NCI-H69 (cell line): ENCODE measurements at regions not wholly inside any gene's neighbourhood (a gene's known extent, or its start where the extent isn't known, plus 50 kb on each side); places are given as distances from the start of the nearest gene placed in this dataset.
"Not testable (repeated sequence)": the region's sequence is repeated elsewhere in the genome, so short reads cannot be mapped to it uniquely, and the experiment has no call there.

Source experiments
- DNase-seq: peaks from one replicate; lab custom pipeline; 2025; lab: John Stamatoyannopoulos, UW

DNA sequence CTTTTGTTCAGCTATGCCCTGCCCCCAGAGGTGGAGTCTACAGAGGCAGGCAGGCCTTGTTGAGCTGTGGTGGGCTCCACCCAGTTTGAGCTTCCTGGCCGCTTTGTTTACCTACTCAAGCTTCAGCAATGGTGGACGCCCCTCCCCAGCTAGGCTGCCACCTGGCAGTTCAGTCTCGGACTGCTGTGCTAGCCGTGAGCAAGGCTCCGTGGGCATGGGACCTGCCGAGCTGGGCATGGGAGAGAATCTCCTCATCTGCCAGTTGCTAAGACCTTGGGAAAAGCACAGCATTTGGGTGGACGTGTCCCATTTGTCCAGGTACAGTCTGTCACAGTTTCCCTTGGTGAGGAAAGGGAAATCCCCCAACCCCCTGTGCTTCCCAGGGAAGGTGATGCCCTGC lies 270.0 kb upstream of the TCERG1L start:
- DNase-seq = not testable (repeated sequence)

- no peak for DNase-seq
Observed at GRCh38 chr10:131584287-131584686, 272.8 kb upstream of the TCERG1L start.

DNA sequence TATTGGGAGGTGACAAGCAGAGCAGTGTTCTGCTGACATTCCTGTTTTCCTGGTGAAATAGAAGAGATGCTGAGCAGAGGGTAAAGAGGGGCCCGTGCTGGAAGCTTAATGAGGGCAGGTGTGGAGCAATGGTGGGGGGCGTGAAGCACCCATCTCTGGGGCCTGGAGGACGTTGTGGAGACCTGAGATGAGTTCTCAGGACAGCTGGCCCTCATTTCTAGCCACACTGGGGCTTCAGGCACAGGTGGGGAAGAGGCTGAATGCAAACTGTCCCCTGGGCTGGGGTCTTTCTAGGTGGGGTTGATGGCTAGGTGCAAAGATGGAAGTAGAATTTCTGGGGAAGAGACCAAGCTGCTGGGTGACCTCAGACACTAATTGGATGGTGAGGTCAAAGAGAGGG lies 274.2 kb upstream of the TCERG1L start:
- DNase-seq = no peak

DNA sequence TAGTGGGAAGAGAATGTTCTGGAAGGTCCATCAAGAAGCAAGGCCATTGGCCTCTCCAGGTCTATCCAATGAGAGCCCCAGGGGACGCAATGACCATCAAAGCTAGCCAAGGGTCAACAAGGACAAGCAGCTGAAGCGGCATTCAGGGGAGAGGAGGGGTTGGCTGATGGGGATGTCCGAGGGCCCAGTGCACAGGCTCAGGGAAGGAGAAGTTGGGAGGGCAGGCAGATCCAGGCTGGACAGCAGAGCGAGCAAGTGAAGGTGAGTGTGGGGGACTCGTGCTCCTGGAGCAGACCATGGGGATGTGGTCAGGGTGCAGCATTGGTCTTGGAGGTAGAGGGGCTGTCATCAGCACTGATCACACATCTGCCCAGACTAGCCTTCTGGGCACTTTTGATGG lies 275.4 kb upstream of the TCERG1L start:
- no peak for DNase-seq

- no peak for DNase-seq
Observed at GRCh38 chr10:131587976-131588680, 276.6 kb upstream of the TCERG1L start.

DNA sequence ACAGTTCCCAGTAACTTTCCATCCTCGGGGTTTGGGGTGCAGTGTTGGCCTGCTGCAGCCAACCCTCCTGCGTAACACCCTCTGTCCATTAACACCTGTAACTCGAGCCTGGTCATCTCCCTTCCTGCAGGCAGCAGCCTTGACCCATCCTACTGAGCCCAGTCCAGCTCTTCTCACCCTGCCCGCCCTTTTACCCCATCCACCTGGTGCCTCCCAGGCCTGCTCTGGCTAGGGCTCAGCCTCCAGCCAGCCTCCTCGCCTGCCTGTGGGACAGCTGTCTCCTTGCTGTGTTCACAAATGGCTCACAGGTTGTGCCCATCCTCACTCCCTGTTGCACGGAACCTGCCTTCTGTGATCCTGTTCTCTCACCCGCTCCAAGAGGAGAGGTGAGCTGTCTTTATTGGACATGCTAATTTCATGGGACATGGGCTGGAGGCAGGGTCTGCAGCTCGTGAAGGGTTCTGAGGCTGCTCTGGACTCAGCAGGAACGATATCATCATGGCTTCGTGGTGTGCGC lies 277.2 kb upstream of the TCERG1L start:
- no peak for DNase-seq

DNA sequence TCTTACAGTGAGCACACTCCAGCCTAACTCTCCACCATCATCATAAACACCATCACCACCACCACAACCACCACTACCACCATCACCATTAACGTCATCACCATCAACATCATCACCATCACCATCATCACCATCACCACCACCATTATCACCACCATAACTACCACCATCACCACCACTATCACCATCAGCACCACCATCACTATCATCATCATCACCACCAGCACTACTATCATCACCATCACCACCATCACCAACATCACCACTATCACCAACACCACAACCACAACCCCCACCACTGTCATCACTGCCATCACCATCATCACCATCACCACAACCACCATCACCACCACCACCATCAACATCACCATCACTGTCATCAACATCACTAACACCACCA lies 279.0 kb upstream of the TCERG1L start:
- no peak for DNase-seq

- no peak for DNase-seq
Observed at GRCh38 chr10:131591936-131592335, 280.4 kb upstream of the TCERG1L start.

DNA sequence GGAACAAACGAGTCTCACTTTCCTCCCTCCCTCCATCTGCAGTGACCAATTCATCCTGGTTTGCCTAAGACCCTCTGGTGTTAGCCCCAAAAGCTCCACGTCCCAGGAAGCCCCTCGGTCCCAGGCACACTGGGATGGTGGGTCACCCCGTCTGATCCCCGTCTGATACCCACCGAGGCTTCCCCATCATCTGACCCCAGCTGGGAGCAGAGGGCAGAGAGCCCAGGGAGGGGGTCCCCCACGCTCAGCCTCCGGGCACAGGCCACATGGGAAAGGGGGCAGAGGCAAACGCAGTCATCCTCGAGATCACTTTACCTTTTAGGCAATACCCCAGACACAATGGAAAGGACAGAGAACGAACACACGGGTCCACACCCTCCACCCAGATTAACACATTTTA lies 291.6 kb upstream of the PPP2R2D start:
- no peak for DNase-seq

DNA sequence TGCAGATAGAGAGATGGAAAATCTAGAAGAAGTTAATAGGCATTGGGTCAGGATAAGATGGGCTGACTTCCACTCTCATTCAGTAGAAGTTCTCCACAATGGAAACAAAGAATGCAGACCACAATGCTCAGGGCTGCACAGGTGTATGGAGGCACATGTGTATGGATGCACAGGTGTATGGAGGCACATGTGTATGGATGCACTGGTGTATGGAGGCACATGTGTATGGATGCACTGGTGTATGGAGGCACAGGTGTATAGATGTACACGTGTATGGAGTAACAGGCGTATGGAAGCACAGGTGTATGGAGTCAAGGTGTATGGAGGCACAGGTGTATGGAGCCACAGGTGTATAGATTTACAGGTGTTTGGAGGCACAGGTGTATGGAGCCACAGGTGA lies 285.7 kb upstream of the PPP2R2D start:
- DNase-seq = no peak

- DNase-seq = no peak
Observed at GRCh38 chr10:131616040-131616439, 284.8 kb upstream of the PPP2R2D start.

GRCh38 chr10:131617113-131617858 lies 283.5 kb upstream of the PPP2R2D start:
- DNase-seq = no peak

GRCh38 chr10:131618587-131619267 lies 282.1 kb upstream of the PPP2R2D start:
- no peak for DNase-seq

DNA sequence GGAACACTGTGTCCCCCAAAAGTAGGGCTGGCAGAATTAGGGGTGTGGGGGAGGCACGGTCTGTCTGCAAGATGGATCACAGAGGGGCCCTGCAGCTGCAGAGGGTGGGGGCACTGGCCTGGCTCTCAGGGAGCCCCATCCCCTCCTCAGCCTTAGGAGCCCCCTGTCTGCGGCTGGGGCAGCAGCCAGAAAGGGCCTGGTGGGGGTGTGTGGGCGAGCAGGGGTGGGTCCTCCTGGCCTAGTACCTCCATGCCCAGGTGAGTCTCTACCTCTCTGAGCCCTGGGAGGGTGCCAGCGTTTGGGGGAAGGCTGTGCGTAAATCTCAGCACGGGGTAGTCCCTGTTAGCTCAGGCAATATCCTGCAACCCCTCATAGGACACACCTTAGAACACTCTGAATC lies 280.5 kb upstream of the PPP2R2D start:
- DNase-seq = no peak

DNA sequence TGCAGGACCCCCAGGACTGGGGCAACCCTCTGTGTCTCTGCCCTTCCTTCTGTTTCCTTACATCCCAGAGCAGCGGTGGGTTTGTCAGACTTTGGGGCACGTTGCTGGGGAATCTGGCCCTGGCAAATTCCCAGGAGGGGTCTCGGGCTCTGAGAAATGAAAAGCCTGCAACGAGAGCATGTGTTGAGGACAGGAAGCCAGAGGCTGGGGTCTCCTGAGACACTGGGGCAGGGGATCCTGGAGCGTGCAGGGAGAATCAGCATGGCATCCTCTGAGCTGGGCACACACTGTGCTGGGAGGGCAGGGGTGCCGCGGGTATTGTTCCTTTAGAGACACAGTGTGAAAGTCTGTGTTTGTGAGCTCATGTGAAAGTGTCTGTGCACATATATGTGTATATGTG lies 279.9 kb upstream of the PPP2R2D start:
- no peak for DNase-seq

DNA sequence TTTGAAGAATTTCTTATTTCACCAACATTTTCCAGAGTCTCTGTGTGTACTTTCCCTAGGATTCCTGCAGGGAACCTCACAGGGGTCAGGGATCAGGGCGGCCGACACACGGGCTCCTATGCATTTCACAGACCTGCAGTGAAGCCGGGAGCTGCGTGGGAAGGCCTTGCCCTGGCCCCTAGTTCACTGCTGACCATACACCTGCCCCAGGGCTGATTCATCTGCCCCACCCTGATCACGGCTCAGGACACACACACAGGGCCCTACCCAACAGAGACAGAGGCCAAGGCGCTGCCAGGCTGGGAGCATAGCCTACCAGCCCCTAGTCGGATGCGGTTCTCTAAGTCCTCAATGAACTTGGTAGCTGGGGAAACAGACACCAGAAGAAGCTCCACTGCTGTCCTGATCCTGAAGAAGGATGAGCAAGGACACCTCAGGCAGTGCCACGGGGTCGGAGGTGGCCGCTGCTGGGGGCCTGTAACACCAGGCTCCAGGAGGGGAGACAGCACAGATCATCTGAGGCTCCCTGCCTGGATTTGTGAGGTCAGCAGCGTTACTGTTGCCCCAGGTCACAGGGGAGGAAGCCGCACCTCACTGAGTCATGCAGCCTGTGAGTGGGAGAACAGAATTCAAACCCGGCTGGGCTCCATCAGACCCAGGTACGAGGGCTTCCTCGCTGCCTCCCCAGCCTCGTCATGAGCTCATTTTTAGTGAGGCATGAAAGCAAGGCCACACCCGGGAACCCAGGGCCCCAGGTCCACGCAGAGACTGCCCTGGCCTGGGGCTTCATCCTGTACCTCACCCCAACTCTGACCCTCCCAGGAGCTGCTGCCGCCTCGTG lies 278.8 kb upstream of the PPP2R2D start:
- DNase-seq = no peak

GRCh38 chr10:131625041-131625440 lies 275.8 kb upstream of the PPP2R2D start:
- DNase-seq = no peak

DNA sequence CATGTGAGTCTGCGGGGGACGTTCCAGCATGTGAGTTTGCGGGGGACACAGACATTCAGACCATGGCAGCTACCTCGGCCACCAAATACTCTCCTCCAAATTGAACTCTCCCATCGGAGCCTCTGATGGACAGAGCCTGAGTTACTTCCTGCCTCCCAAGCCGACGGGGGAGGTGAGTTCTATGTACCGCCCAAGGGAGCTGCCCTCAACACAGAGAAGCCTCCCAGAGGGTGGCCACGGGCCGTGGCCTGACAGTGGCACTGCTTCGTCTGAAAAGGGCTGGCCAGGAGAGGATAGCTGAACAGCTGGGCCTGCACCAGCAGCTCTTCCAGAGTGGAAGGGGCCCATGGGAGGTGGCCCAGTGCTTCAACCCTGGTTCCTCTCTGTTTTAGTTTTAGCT lies 274.5 kb upstream of the PPP2R2D start:
- DNase-seq = no peak

- DNase-seq = no peak
Observed at GRCh38 chr10:131629026-131629770, 271.6 kb upstream of the PPP2R2D start.

DNA sequence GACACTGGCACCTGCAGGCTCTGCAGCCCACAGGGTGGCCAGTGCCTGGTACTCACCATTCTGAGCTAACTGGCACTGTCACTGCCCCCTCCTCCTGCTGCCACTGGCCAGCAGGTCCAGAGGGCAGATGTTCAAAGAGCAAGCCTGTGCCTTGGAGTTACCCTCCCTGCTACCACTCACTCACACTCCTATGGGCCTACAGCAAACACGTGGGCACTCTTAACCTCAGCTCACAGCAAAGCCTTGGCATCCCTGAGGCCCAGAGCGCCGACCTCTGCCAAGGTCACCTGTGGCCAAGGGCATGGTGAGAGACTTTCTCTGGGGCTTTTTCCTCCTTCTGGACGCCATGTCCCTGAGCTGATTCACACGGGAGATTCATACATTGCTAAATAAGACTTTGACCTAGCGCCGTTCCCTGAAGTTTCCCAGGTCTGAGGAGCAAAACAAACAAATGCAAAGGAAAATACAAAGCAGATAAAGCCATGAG lies 270.0 kb upstream of the PPP2R2D start:
- DNase-seq = no peak

DNA sequence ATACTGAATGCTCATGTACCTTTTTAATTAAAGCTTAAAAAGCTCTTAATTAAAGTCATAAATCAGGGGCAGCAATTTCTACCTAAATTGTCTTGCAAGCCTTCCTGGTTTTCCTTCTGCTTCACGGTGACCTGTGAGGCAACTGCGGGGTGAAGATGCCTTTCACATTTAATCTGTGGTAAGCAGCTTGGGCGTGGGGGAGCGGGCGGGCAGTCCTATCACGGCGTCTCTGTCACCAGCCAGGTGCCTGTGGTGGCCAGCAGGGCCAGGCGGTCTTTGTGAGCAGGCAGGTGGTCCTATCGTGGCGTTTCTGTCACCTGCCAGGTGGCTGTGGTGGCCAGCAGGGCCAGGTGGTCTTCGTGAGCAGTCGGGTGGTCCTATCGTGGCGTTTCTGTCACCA lies 269.2 kb upstream of the PPP2R2D start:
- no peak for DNase-seq
